ENCODE measurements at regions not wholly inside any gene's neighbourhood (a gene's known extent, or its start where the extent isn't known, plus 50 kb on each side); places are given as distances from the start of the nearest gene placed in this dataset.
"Not testable (repeated sequence)": the region's sequence is repeated elsewhere in the genome, so short reads cannot be mapped to it uniquely, and the experiment has no call there.

- H3K27ac ChIP-seq, result no peak overlapping the region
- DNase-seq (ENCODE audit: low read depth, low spot score), result no peak
Measured at GRCh38 chr16:76713191-76713590, 436.0 kb downstream of the CNTNAP4 start.

GRCh38 chr16:76716251-76716650 is 439.1 kb downstream of the CNTNAP4 start:
- H3K27ac ChIP-seq; DNase-seq (ENCODE audit: low read depth, low spot score): not testable (repeated sequence)

GRCh38 chr16:76724181-76724580 is 447.0 kb downstream of the CNTNAP4 start:
- DNase-seq (ENCODE audit: low read depth, low spot score), result no peak

GRCh38 chr16:76729525-76729924 is 452.3 kb downstream of the CNTNAP4 start:
- no peak for DNase-seq (ENCODE audit: low read depth, low spot score)
- no peak overlapping the region for H3K27ac ChIP-seq

More at GRCh38 chr16:76724181-76724580, 447.0 kb downstream of the CNTNAP4 start:
- H3K27ac ChIP-seq, result no peak overlapping the region

- no peak overlapping the region for H3K27ac ChIP-seq
- no peak for DNase-seq (ENCODE audit: low read depth, low spot score)
Measured at GRCh38 chr16:76732894-76733293, 455.7 kb downstream of the CNTNAP4 start.

GRCh38 chr16:76741623-76742022 is 449.4 kb upstream of the MON1B start:
- DNase-seq (ENCODE audit: low read depth, low spot score), result no peak
- H3K27ac ChIP-seq, result no peak overlapping the region

- no peak for DNase-seq (ENCODE audit: low read depth, low spot score)
- no peak overlapping the region for H3K27ac ChIP-seq
Measured at GRCh38 chr16:76748461-76749348, 442.3 kb upstream of the MON1B start.

GRCh38 chr16:76749780-76750375 is 441.1 kb upstream of the MON1B start:
- DNase-seq (ENCODE audit: low read depth, low spot score), result peak; percentile 22
- H3K27ac ChIP-seq, result no peak overlapping the region

GRCh38 chr16:76755496-76755895 is 435.5 kb upstream of the MON1B start:
- H3K27ac ChIP-seq, result no peak overlapping the region
- DNase-seq (ENCODE audit: low read depth, low spot score), result no peak

- H3K27ac ChIP-seq, result no peak overlapping the region
- no peak for DNase-seq (ENCODE audit: low read depth, low spot score)
Measured at GRCh38 chr16:76756423-76756822, 434.6 kb upstream of the MON1B start.

- no peak overlapping the region for H3K27ac ChIP-seq
- DNase-seq (ENCODE audit: low read depth, low spot score), result no peak
Measured at GRCh38 chr16:76756951-76757350, 434.0 kb upstream of the MON1B start.

GRCh38 chr16:76766538-76766937 is 424.5 kb upstream of the MON1B start:
- no peak for DNase-seq (ENCODE audit: low read depth, low spot score)
- no peak overlapping the region for H3K27ac ChIP-seq

GRCh38 chr16:76768316-76768715 is 422.7 kb upstream of the MON1B start:
- DNase-seq (ENCODE audit: low read depth, low spot score), result no peak
- no peak overlapping the region for H3K27ac ChIP-seq

- H3K27ac ChIP-seq, result no peak overlapping the region
- DNase-seq (ENCODE audit: low read depth, low spot score), result no peak
Measured at GRCh38 chr16:76768948-76769347, 422.0 kb upstream of the MON1B start.

- no peak overlapping the region for H3K27ac ChIP-seq
- DNase-seq (ENCODE audit: low read depth, low spot score), result no peak
Measured at GRCh38 chr16:76771216-76771615, 419.8 kb upstream of the MON1B start.

GRCh38 chr16:76777721-76778465 is 413.1 kb upstream of the MON1B start:
- DNase-seq (ENCODE audit: low read depth, low spot score), result no peak
- peak overlapping the region; percentile 30 for H3K27ac ChIP-seq

- peak; percentile 66 for DNase-seq (ENCODE audit: low read depth, low spot score)
- peak overlapping the region; percentile 55 for H3K27ac ChIP-seq
Measured at GRCh38 chr16:76780556-76780955, 410.4 kb upstream of the MON1B start.

GRCh38 chr16:76784530-76784929 is 406.5 kb upstream of the MON1B start:
- no peak overlapping the region for H3K27ac ChIP-seq
- no peak for DNase-seq (ENCODE audit: low read depth, low spot score)

GRCh38 chr16:76787394-76787793 is 403.6 kb upstream of the MON1B start:
- peak overlapping the region; percentile 22 for H3K27ac ChIP-seq
- peak; percentile 33 for DNase-seq (ENCODE audit: low read depth, low spot score)

GRCh38 chr16:76791151-76791550 is 399.8 kb upstream of the MON1B start:
- H3K27ac ChIP-seq, result no peak overlapping the region
- no peak for DNase-seq (ENCODE audit: low read depth, low spot score)

GRCh38 chr16:76796416-76796815 is 394.6 kb upstream of the MON1B start:
- DNase-seq (ENCODE audit: low read depth, low spot score), result no peak
- H3K27ac ChIP-seq, result no peak overlapping the region

Measured in epithelial cell of prostate (primary cell).